Right lobe of liver (tissue), 6 donors: ENCODE measurements at regions not wholly inside any gene's neighbourhood (a gene's known extent, or its start where the extent isn't known, plus 50 kb on each side); places are given as distances from the start of the nearest gene placed in this dataset.

Source experiments
- ATAC-seq, 4 donors: fragments of 200-7000 bp; cut with Tn5 transposase; one replicate each; pipeline ENCODE4 v1.9.1; 2020; ENCODE audit warnings: mild to moderate bottlenecking in 4 of 4, moderate library complexity in 4 of 4
- DNase-seq, 3 donors: peaks; one replicate each; pipeline ENCODE4 v3.0.0-alpha.2; 2020
- H3K27ac ChIP-seq, 3 donors: fragments of 200-600 bp; one replicate each; pipeline ENCODE4 v1.8.0; 2022
- H3K27me3 ChIP-seq, 2 donors: fragments of 200-600 bp; one replicate each; pipeline ENCODE4 v1.8.0; 2022
- H3K36me3 ChIP-seq, 4 donors: fragments of 200-600 bp; sonication (generic) in 1 of 4; one replicate each; pipeline versions ENCODE4 v1.5.1 to v1.8.0; 2017 to 2022; ENCODE audit warnings: control low read depth in 1 of 4
- H3K4me1 ChIP-seq, 4 donors: fragments of 200-600 bp; sonication (generic) in 1 of 4; one replicate each; pipeline versions ENCODE4 v1.5.1 to v1.8.0; 2017 to 2022; ENCODE audit warnings: control low read depth in 1 of 4
- H3K4me3 ChIP-seq, 3 donors: fragments of 200-600 bp; one replicate each; pipeline ENCODE4 v1.8.0; 2022
- H3K9me3 ChIP-seq, 4 donors: fragments of 200-600 bp; sonication (generic) in 1 of 4; one replicate each; pipeline versions ENCODE4 v1.5.1 to v1.8.0; 2017 to 2022; ENCODE audit warnings: control low read depth in 1 of 4
- POLR2A ChIP-seq: fragments of 450-650 bp; IDR thresholded peaks from one replicate; pipeline ENCODE4 v1.6.1; 2017; ENCODE audit warnings: antibody characterized with exemption, mild to moderate bottlenecking
- WGBS: methylation state at CpG from one replicate; pipeline ENCODE4 v1.1.6; 2018; ENCODE audit warnings: low coverage, low lambda C conversion rate; ENCODE audit not compliant: insufficient coverage; ENCODE audit errors: missing lambda C conversion rate; 5-methylcytosine and 5-hydroxymethylcytosine counted together
- intact Hi-C, 2 donors: fragments of 100-400 bp; cut with DNase I; formaldehyde crosslinking; loops; one replicate each; pipeline versions ENCODE4 v1.11.2 to v1.14.1; 2022
- TF ChIP-seq, protein P1 (sequence below), 4 donors: fragments of 200-600 bp in 3 of 4; fragments of 450-650 bp in 1 of 4; IDR thresholded peaks; one replicate each; pipeline versions ENCODE4 v1.5.1 to v1.8.0; 2016 to 2022; ENCODE audit warnings: antibody characterized with exemption in 4 of 4, mild to moderate bottlenecking in 2 of 4
- donor health status: DM: no; HTN: yes; CAD: no.
- donor health status: DM: no; HTN: no; CAD: no.
- donor health status: DM: no; HTN: no; CAD: no.
- donor health status: DM: no; HTN: yes; CAD: no.
- donor health status: DM: no; HTN: yes; CAD: no.

DNA sequence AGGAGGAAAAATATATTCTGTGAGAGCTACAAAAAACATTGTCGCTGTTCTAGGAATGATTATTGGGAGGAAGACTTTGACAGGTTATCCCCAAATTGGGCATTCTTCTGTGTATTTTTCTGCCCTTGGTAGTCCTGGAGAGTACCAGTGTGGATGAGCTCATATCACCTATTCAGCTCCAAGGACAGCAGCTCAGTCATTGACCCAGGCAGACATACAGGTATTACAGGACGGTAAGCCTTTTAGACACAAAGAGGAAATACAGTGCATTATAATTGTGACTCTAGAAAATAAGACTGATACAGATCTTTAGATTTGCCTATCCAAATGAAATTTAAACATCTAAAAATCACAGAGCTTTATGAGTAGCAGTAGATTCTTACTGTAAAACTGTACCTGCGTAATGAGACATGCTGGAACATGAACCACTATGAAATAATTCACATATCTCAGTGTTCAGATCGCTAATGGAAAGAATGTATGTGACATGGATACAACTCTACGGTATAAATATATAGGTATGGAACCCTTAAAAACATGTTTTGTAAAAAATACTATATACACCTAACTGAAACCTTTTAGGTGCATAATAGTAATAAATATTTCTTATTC lies 56.0 kb downstream of the PLK2 start:
- TF ChIP-seq POLR2A, result no peak
- TF ChIP-seq, protein P1, sequence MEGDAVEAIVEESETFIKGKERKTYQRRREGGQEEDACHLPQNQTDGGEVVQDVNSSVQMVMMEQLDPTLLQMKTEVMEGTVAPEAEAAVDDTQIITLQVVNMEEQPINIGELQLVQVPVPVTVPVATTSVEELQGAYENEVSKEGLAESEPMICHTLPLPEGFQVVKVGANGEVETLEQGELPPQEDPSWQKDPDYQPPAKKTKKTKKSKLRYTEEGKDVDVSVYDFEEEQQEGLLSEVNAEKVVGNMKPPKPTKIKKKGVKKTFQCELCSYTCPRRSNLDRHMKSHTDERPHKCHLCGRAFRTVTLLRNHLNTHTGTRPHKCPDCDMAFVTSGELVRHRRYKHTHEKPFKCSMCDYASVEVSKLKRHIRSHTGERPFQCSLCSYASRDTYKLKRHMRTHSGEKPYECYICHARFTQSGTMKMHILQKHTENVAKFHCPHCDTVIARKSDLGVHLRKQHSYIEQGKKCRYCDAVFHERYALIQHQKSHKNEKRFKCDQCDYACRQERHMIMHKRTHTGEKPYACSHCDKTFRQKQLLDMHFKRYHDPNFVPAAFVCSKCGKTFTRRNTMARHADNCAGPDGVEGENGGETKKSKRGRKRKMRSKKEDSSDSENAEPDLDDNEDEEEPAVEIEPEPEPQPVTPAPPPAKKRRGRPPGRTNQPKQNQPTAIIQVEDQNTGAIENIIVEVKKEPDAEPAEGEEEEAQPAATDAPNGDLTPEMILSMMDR (IDR thresholded peaks at IDR 0.05), result no peak
- Histone ChIP-seq H3K4me1 (no peaks in the 10 kb centered on the region), H3K27me3 (no peaks in the 10 kb centered on the region), H3K9me3 (no peaks in the 10 kb centered on the region), H3K27ac (no peak overlapping the region), H3K36me3 (no peaks in the 10 kb centered on the region), H3K4me3 (no peak overlapping the region)
- DNase-seq, result no peak
- 85% methylated on average over 5 of the region's 5 CpGs for WGBS
- no peak for ATAC-seq
- intact Hi-C loops, result no loop called here

DNA sequence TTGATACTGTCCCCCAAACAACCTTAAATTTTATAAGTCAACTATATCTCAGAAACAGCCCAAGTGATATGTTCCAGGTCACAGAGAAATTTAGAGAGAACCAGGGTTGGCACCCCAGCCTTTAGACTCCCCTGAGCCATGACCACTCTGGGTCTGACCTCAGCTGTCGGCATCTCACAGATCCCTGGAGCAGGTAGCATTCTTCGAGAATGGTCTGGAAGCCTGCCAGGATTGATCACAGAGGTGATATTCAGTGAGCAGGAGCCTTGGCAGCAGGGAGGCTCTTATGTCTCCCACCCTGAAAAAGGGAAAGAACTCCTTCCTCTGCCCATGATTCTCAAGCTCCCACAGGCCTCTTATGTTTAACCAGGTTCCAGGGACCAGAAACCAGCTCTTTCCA lies 58.2 kb downstream of the PLK2 start:
- intact Hi-C loops, result no loop called here
- DNase-seq (no peak), ATAC-seq (no peak)
- Histone ChIP-seq H3K36me3 (no peaks in the 10 kb centered on the region), H3K4me1 (no peaks in the 10 kb centered on the region), H3K4me3 (no peak overlapping the region), H3K27ac (no peak overlapping the region), H3K9me3 (no peaks in the 10 kb centered on the region), H3K27me3 (no peaks in the 10 kb centered on the region)
- TF ChIP-seq POLR2A, result no peak
- TF ChIP-seq, protein P1 (IDR thresholded peaks at IDR 0.05), result no peak
- no CpG with 5 or more reads among the region's 2 CpGs for WGBS

DNA sequence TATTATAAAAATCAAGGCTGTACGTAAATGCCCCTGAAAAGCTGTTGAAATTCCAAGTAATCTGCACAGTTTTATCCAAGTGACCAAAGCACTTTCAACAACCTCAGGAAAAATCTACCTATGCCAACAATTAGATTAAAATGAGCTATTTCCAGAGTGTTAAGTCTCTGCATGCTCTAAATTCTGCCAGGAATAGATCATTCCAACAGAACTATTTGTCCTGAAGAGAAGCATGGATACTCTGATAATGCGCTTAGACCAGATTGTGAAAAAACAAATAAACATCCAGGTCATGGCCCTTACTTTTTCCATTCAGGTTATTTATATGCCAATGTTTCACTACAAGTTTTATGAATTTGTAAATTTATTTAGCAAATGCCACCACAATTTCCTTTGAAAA lies 59.1 kb downstream of the PLK2 start:
- no peak for TF ChIP-seq POLR2A
- TF ChIP-seq, protein P1 (IDR thresholded peaks at IDR 0.05), result no peak
- DNase-seq (no peak), ATAC-seq (peak in 3 of 4 donors; percentile 56 to 63 (median 63))
- Histone ChIP-seq H3K9me3 (no peaks in the 10 kb centered on the region), H3K4me3 (no peak overlapping the region), H3K27ac (no peak overlapping the region), H3K27me3 (no peaks in the 10 kb centered on the region), H3K36me3 (no peaks in the 10 kb centered on the region), H3K4me1 (no peaks in the 10 kb centered on the region)
- WGBS, result 68% methylated on average over 2 of the region's 2 CpGs
- intact Hi-C loops, result no loop called here

DNA sequence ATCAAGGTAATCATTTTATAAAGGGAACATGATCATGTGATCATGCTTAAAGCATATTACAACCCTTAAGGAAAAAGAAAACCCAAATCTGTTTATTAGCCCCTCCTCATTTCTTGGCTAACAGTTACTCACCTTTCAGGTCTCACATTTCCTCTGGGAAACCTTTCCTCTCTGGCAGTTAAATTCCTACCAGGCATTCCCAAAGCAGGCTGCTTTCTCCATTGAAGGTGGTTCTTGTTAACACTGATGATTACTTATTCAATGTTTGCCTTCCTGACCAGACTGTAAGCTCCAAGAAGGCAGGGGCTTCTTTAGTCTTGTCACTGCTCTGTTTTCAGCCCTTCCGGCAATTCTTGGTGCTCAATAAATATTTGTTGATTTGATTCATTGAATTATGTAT lies 59.9 kb downstream of the PLK2 start:
- TF ChIP-seq, protein P1 (IDR thresholded peaks at IDR 0.05), result no peak
- no peak for TF ChIP-seq POLR2A
- no peak overlapping the region for H3K4me3 ChIP-seq
- intact Hi-C loops, result no loop called here
- no peaks in the 10 kb centered on the region for H3K4me1 ChIP-seq
- no peaks in the 10 kb centered on the region for H3K36me3 ChIP-seq
- DNase-seq, result no peak
- no peak for ATAC-seq
- WGBS, result 85% methylated on average over 1 of the region's 1 CpG
- H3K27me3 ChIP-seq, result no peaks in the 10 kb centered on the region
- no peaks in the 10 kb centered on the region for H3K9me3 ChIP-seq
- H3K27ac ChIP-seq, result no peak overlapping the region

DNA sequence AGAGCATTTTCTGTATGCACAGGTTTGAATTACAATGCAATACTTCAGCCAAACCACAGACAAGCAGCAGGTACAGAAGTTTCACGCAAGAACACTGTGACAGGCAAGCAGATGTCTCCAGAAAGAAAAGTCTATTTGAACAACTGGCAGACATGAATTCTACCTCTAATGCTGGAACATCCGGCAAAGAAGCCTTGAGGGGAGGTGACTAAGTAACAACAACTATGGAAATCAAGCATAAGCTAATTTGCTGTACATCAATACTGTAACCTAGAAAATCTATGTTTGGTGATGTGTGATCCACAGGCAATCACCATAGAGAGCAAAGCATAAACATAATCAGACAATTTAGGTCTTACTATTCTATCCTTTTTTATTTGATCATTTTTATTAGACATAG lies 65.5 kb downstream of the PLK2 start:
- ATAC-seq, result no peak
- DNase-seq, result no peak
- Histone ChIP-seq H3K36me3 (no peaks in the 10 kb centered on the region), H3K4me3 (no peak overlapping the region), H3K9me3 (no peaks in the 10 kb centered on the region), H3K27ac (no peak overlapping the region), H3K27me3 (no peaks in the 10 kb centered on the region), H3K4me1 (no peaks in the 10 kb centered on the region)
- intact Hi-C loops, result no loop called here
- 43% methylated on average over 1 of the region's 2 CpGs for WGBS
- TF ChIP-seq, protein P1 (IDR thresholded peaks at IDR 0.05), result no peak
- TF ChIP-seq POLR2A, result no peak
